ENCODE measurements at regions not wholly inside any gene's neighbourhood (a gene's known extent, or its start where the extent isn't known, plus 50 kb on each side); places are given as distances from the start of the nearest gene placed in this dataset.

DNA sequence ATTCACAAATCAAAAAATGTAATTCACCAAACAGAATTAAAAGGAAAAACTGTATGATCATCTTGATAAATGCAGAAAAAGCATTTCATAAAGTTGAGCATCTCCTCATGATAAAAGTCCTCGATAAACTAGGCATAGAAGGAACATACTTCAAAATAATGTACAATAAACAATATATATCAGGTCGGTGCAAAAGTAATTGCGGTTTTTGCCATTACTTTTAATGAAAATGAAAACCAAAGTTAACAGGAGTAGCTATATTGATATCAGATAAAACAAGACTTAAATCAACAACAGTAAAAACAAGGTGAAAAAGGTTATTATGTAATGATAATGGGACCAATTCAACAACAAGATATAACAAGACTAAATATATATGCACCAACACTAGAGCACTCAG lies 372.1 kb downstream of the RAB28 start:
- H3K4me3 ChIP-seq (replicated peaks; ENCODE audit: low read depth, low read length) = no peak overlapping the region
- no peak for DNase-seq (ENCODE audit: extremely low read depth, low read depth)
- TF ChIP-seq, protein P1, sequence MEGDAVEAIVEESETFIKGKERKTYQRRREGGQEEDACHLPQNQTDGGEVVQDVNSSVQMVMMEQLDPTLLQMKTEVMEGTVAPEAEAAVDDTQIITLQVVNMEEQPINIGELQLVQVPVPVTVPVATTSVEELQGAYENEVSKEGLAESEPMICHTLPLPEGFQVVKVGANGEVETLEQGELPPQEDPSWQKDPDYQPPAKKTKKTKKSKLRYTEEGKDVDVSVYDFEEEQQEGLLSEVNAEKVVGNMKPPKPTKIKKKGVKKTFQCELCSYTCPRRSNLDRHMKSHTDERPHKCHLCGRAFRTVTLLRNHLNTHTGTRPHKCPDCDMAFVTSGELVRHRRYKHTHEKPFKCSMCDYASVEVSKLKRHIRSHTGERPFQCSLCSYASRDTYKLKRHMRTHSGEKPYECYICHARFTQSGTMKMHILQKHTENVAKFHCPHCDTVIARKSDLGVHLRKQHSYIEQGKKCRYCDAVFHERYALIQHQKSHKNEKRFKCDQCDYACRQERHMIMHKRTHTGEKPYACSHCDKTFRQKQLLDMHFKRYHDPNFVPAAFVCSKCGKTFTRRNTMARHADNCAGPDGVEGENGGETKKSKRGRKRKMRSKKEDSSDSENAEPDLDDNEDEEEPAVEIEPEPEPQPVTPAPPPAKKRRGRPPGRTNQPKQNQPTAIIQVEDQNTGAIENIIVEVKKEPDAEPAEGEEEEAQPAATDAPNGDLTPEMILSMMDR (IDR thresholded peaks at IDR 0.05; ENCODE audit: low read depth, low read length, missing control alignments) = no peak

- no peak overlapping the region for H3K4me3 ChIP-seq (replicated peaks; ENCODE audit: low read depth, low read length)
- no peak for DNase-seq (ENCODE audit: extremely low read depth, low read depth)
- TF ChIP-seq, protein P1 (IDR thresholded peaks at IDR 0.05; ENCODE audit: low read depth, low read length, missing control alignments) = no peak
Observed at GRCh38 chr4:13109536-13109935, 374.6 kb downstream of the RAB28 start.

DNA sequence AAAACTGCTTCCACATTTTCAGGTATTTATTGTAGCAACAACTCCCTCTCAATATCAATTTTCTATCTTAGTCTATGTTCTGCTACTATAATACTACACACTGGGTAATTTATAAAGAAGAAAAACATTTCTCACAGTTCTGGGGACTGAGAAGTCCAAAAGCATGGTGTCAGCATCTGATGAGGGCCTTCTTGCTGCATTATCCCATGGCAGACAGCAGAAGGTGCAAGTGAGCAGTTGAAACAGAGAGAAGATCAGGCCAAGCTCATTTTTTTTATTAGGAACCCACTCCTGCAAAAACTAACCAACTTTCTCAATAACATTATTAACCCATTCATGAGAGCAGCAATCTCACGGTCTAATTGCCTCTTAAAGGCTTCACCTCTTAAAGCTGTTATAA lies 376.0 kb downstream of the RAB28 start:
- TF ChIP-seq, protein P1 (IDR thresholded peaks at IDR 0.05; ENCODE audit: low read depth, low read length, missing control alignments) = no peak
- no peak for DNase-seq (ENCODE audit: extremely low read depth, low read depth)
- H3K4me3 ChIP-seq (replicated peaks; ENCODE audit: low read depth, low read length) = no peak overlapping the region

DNA sequence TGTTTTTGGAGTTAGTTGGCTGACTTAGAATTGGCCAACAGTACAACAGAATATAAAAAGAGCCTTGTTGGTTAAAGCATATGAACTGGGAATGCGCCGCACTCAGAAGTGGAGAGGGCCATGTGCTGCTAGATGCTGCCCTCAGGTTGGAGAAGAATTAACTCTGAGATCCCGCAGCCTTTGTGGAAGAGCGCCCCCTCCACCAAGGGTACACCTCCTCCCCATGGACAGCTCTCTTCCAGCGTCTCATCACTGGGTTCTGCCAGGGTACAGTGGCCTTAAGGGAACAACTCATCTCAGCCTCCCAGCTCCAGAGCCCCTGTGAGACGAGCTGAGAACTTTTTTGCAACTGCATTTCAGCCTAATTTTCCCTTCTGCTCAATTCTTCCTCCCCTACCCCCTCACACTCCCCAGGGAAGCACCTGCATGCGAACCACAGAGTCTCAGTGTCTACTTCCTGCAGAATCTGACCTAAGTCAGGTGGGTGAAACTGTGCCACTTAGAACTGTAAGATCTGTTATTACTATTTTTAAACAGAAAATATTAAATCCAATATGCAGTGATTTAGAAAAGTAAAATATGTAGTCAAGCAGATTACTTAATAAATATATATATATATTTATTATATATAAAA lies 380.6 kb downstream of the RAB28 start:
- TF ChIP-seq, protein P1 (IDR thresholded peaks at IDR 0.05; ENCODE audit: low read depth, low read length, missing control alignments) = no peak
- no peak for DNase-seq (ENCODE audit: extremely low read depth, low read depth)
- no peak overlapping the region for H3K4me3 ChIP-seq (replicated peaks; ENCODE audit: low read depth, low read length)

DNA sequence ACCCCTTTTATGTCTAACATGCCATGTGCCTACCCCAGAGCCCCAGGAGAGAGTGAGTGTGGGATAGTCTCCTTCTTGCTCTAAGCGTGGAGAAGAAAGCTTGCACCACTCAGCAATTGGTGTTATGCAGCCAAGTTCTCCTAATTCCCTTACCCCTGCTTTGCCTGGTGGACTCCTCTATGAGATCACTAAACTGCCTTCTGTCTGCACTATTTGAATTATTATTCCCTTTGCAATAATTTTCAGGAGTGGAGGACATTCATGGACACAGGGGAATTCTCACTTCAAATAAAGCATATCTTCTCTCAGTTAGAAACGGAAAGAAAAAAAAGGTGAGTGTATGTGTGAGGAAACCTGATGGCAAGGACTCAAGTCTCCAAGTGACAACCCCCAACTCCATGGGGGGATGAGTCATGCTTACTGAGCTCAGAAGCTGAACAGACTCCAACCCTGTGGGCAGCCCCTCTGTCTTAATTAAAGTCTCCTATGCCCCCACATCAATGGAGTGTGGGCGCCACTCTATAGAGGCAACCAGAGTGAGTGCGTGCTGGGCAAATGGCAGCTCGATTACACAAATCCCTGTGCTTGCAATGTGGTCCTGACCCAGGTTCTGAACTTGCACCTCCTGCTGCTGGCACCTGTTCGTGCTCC lies 381.9 kb downstream of the RAB28 start:
- no peak overlapping the region for H3K4me3 ChIP-seq (replicated peaks; ENCODE audit: low read depth, low read length)
- DNase-seq (ENCODE audit: extremely low read depth, low read depth) = no peak
- TF ChIP-seq, protein P1 (IDR thresholded peaks at IDR 0.05; ENCODE audit: low read depth, low read length, missing control alignments) = no peak

- no peak for DNase-seq (ENCODE audit: extremely low read depth, low read depth)
- no peak overlapping the region for H3K4me3 ChIP-seq (replicated peaks; ENCODE audit: low read depth, low read length)
- TF ChIP-seq, protein P1 (IDR thresholded peaks at IDR 0.05; ENCODE audit: low read depth, low read length, missing control alignments) = no peak
Observed at GRCh38 chr4:13097971-13098370, 386.2 kb downstream of the RAB28 start.

Measured in HFF-Myc (cell line).